K562 (cell line): ENCODE measurements at regions not wholly inside any gene's neighbourhood (a gene's known extent, or its start where the extent isn't known, plus 50 kb on each side); places are given as distances from the start of the nearest gene placed in this dataset.
A peak's percentile ranks its signal among the peaks of the same experiment; 100 is the strongest.

ENCODE experiments used
- ARID3B ChIP-seq: fragments of 250-450 bp; sonication (Bioruptor Pico); IDR thresholded peaks from 2 replicates; pipeline ENCODE4 v1.4.0; 2020; ENCODE audit warnings: borderline replicate concordance
- ATF3 ChIP-seq, 2 experiments: fragments of 450-650 bp in 1 of 2; sonication (generic) in 1 of 2; formaldehyde crosslinking in 1 of 2; IDR thresholded peaks in 1 of 2; conservative IDR thresholded peaks in 1 of 2; 2 replicates each; pipeline versions ENCODE4 v1.6.1 to v1.8.1; 2016 to 2023; ENCODE audit warnings: mild to moderate bottlenecking in 2 of 2, moderate library complexity in 2 of 2, inconsistent platforms in 1 of 2, missing genetic modification reagents in 1 of 2
- CBFB ChIP-seq: sonication (generic); formaldehyde crosslinking; IDR thresholded peaks from 2 replicates; pipeline ENCODE4 v1.4.0; 2020; ENCODE audit warnings: mild to moderate bottlenecking, missing genetic modification reagents
- HMBOX1 ChIP-seq: sonication (generic); IDR thresholded peaks from 2 replicates; pipeline ENCODE4 v1.6.1; 2016
- NFE2 ChIP-seq: IDR thresholded peaks from 2 replicates; pipeline ENCODE4 v1.6.1; 2014; ENCODE audit warnings: antibody characterized with exemption, low read depth
- PRDM10 ChIP-seq: fragments of 450-650 bp; IDR thresholded peaks from 2 replicates; pipeline ENCODE4 v1.6.1; 2018; ENCODE audit not compliant: partially characterized antibody
- TFAM ChIP-seq: fragments of 250-450 bp; sonication (Bioruptor Pico); conservative IDR thresholded peaks from 2 replicates; pipeline ENCODE4 v1.5.0; 2021; ENCODE audit warnings: mild to moderate bottlenecking, moderate library complexity

- TF ChIP-seq ARID3B (CRISPR knock-in tag), result no peak
- peak; percentile 24 for TF ChIP-seq PRDM10
- no peak for TF ChIP-seq TFAM (CRISPR knock-in tag)
- peak; percentile 85 for TF ChIP-seq NFE2
- peak; percentile 54; the same call in 1 of the 2 replicates for TF ChIP-seq ATF3 (IDR thresholded peaks at IDR 0.05)
- no peak for TF ChIP-seq ATF3 (CRISPR knock-in tag; conservative IDR thresholded peaks at IDR 0.05)
- TF ChIP-seq CBFB (CRISPR knock-in tag), result no peak
- TF ChIP-seq HMBOX1, result peak; percentile 69; the same call in 1 of the 2 replicates
Measured at GRCh38 chr9:107751567-107752210, 262.1 kb upstream of the KLF4 start (continued).
